ENCODE measurements at regions not wholly inside any gene's neighbourhood (a gene's known extent, or its start where the extent isn't known, plus 50 kb on each side); places are given as distances from the start of the nearest gene placed in this dataset.

DNA sequence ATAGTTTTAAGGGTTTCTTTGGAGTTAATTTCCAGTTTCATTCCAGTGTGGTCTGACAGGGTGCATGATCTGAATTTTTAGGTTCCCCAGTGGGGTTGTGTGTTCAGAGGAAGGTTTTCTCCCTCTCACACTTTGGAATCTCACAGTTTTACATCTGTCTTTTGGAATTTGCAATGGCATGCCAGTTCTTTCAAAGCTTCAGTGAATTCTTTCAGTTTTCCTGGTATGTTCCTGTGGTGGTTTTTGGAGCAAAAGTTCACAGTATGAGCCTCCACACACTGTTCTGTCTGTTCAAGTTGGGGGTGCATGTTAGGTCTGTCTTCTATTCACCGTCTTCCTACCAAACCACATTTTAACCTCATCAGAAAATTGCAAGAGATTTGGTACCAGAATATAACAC is 624.2 kb downstream of the KCTD16 start:
- WGBS, 2 donors = 69 to 85% methylated on average over 1 of the region's 1 CpG
- TF ChIP-seq, protein P1, sequence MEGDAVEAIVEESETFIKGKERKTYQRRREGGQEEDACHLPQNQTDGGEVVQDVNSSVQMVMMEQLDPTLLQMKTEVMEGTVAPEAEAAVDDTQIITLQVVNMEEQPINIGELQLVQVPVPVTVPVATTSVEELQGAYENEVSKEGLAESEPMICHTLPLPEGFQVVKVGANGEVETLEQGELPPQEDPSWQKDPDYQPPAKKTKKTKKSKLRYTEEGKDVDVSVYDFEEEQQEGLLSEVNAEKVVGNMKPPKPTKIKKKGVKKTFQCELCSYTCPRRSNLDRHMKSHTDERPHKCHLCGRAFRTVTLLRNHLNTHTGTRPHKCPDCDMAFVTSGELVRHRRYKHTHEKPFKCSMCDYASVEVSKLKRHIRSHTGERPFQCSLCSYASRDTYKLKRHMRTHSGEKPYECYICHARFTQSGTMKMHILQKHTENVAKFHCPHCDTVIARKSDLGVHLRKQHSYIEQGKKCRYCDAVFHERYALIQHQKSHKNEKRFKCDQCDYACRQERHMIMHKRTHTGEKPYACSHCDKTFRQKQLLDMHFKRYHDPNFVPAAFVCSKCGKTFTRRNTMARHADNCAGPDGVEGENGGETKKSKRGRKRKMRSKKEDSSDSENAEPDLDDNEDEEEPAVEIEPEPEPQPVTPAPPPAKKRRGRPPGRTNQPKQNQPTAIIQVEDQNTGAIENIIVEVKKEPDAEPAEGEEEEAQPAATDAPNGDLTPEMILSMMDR (IDR thresholded peaks at IDR 0.05) = no peak
- no peak for TF ChIP-seq POLR2A (IDR thresholded peaks at IDR 0.05)
- intact Hi-C loops (cut with DNase I; ENCODE audit: low total_unique reads) = no loop called here
- DNase-seq (ENCODE audit: low spot score in 2 of 2) = no peak
- H3K4me3 ChIP-seq (ENCODE audit: low read depth, poor library complexity, severe bottlenecking) = no peak overlapping the region

DNA sequence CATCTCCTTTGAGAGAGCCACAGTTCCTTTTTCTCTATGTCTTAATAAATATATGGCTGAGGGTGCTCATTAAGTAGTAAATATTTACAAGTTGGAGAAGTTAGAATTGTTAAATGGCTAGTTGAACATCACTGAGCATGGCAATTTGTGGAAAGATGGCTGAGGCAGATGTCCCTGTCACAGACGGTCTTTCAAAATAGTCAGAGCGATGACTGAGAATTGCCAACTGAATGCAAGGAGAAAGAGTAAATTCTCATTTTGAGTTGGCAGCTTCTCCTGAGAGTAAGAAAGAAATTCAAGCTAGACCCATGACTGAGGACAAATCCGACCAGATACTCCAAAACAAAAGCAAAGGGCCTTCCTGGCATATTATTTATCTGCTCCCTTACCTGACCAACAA is 617.9 kb downstream of the KCTD16 start:
- WGBS, 2 donors = 73 to 75% methylated on average over 3 of the region's 3 CpGs
- H3K4me3 ChIP-seq (ENCODE audit: low read depth, poor library complexity, severe bottlenecking) = no peak overlapping the region
- TF ChIP-seq, protein P1 (IDR thresholded peaks at IDR 0.05) = no peak
- no peak for TF ChIP-seq POLR2A (IDR thresholded peaks at IDR 0.05)
- intact Hi-C loops (cut with DNase I; ENCODE audit: low total_unique reads) = no loop called here
- DNase-seq (ENCODE audit: low spot score in 2 of 2) = no peak

DNA sequence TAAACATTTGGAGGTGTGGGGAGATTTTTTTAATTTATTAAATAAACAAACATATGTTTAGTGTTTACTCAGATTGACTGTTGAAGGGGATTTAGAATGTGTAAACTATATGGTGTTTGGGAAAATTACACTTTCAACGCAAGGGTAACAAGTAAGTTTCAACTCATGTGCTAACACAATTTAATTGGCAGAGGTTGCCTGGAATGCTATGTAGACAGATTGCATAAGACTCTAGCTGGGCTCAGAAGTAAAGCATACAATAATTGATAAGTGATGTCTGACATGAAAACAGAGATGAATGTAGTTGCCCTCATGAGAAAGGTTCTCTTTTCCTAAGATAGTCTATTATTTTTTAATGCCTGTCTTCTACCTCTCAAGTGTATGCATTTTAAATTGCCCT is 617.4 kb downstream of the KCTD16 start:
- WGBS, 2 donors = 91% methylated on average over 1 of the region's 1 CpG
- intact Hi-C loops (cut with DNase I; ENCODE audit: low total_unique reads) = no loop called here
- no peak for DNase-seq (ENCODE audit: low spot score in 2 of 2)
- no peak for TF ChIP-seq POLR2A (IDR thresholded peaks at IDR 0.05)
- TF ChIP-seq, protein P1 (IDR thresholded peaks at IDR 0.05) = no peak
- no peak overlapping the region for H3K4me3 ChIP-seq (ENCODE audit: low read depth, poor library complexity, severe bottlenecking)

DNA sequence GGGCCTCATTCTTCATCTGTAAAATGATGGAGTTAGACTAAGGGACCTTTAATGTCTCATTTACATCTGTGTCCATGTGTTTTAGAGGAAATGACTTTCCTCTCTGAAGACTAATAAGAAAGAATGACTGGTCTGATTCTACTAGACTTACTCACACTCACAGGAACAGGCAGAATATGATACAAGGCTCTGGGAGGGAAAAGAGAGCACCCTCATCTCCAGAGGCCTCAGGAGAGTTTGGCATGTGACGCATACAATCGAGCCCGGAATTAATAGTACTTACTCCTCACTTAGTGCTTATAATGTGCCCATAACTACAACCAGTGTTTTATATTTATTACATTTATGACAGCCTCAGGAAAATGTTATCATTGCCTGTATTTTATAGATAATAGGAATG is 608.7 kb downstream of the KCTD16 start:
- no peak overlapping the region for H3K4me3 ChIP-seq (ENCODE audit: low read depth, poor library complexity, severe bottlenecking)
- DNase-seq (ENCODE audit: low spot score in 2 of 2) = no peak
- WGBS, 2 donors = 93 to 94% methylated on average over 3 of the region's 3 CpGs
- intact Hi-C loops (cut with DNase I; ENCODE audit: low total_unique reads) = no loop called here
- no peak for TF ChIP-seq POLR2A (IDR thresholded peaks at IDR 0.05)
- TF ChIP-seq, protein P1 (IDR thresholded peaks at IDR 0.05) = no peak

DNA sequence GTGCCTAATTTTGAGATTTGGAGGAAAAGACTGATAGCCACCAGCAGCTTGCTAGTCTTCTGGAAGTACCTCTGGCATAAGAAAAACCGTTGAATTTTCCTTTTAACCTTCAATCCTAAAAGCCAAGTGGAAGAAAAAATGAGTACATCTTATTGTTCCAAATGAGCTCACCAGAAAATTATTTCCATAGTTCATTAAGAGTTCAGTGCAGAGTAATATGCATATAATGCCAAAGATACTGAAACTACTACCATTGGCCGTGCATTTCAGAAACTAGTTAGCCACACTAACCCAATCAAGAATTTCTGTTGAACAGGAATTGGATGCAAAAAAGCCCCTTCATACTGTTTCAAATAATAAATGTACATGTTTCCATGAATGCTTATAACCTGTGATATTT is 607.9 kb downstream of the KCTD16 start:
- intact Hi-C loops (cut with DNase I; ENCODE audit: low total_unique reads) = no loop called here
- H3K4me3 ChIP-seq (ENCODE audit: low read depth, poor library complexity, severe bottlenecking) = no peak overlapping the region
- WGBS, 2 donors = 66 to 67% methylated on average over 2 of the region's 2 CpGs
- no peak for DNase-seq (ENCODE audit: low spot score in 2 of 2)
- TF ChIP-seq, protein P1 (IDR thresholded peaks at IDR 0.05) = no peak
- TF ChIP-seq POLR2A (IDR thresholded peaks at IDR 0.05) = no peak

DNA sequence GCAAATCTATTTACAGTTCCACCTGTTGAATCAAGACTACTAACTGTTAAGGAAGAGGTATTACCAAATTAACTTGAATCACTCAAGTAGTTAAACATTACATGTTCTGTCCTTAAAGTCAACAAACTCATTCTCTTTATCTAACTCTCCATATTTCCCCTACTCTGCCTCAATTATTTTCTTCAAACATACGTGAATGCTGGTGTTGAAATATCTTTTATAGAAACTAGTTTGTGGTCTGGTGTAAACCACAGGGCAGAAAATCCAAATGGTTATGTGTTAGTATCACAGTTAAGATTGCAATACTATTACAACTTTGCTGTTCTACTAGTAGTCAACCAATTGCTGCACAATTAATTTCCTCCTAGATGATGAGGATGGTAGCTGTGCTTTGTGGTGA is 603.5 kb downstream of the KCTD16 start:
- 67 to 68% methylated on average over 1 of the region's 1 CpG for WGBS, 2 donors
- H3K4me3 ChIP-seq (ENCODE audit: low read depth, poor library complexity, severe bottlenecking) = no peak overlapping the region
- TF ChIP-seq, protein P1 (IDR thresholded peaks at IDR 0.05) = no peak
- no peak for TF ChIP-seq POLR2A (IDR thresholded peaks at IDR 0.05)
- intact Hi-C loops (cut with DNase I; ENCODE audit: low total_unique reads) = no loop called here
- no peak for DNase-seq (ENCODE audit: low spot score in 2 of 2)
